ENCODE measurements at regions not wholly inside any gene's neighbourhood (a gene's known extent, or its start where the extent isn't known, plus 50 kb on each side); places are given as distances from the start of the nearest gene placed in this dataset.

DNA sequence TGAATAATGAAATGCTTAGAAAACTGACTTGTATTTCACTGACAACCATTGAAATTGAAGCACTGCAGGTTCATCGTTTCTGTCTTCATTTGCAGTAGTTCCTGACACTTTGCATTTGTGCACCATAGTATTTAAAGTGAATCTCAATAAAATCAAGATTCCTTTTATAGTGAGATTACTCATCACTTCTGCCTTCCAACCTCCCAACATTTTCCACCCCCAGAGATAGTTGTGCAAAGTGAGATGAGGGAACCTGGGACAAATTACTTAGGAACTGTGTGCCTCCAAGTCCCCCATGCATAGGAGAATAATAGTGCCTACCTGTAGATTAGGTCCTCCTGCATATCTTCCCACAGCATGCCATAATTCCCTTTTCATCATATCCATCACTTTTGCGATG, 114.9 kb upstream of the DPT start:
- no peak overlapping the region for H3K23ac ChIP-seq (ENCODE audit: low read length)
- H4K91ac ChIP-seq (ENCODE audit: low read depth, low read length): no peak overlapping the region
- no peak overlapping the region for H4K8ac ChIP-seq (ENCODE audit: low read depth, low read length)
- WGBS (ENCODE audit: extremely low coverage, insufficient coverage, insufficient read length): no CpG with 5 or more reads among the region's 2 CpGs
- H3K4me1 ChIP-seq (ENCODE audit: control insufficient read depth in 1 of 2, insufficient read depth in 2 of 2, low read length in 2 of 2): peaks cover 2 to 3% of the 10 kb centered on the region in 2 experiments
- H2AFZ ChIP-seq (ENCODE audit: insufficient read depth, low read length, poor library complexity): no peak overlapping the region
- H4K12ac ChIP-seq (ENCODE audit: low read depth, low read length): no peak overlapping the region
- H2BK12ac ChIP-seq (ENCODE audit: low read length): no peak overlapping the region
- no peak overlapping the region for H3K4ac ChIP-seq (ENCODE audit: low read depth, low read length)
- H3K14ac ChIP-seq (ENCODE audit: low read length): no peak overlapping the region
- H3K18ac ChIP-seq (ENCODE audit: low read length): no peak overlapping the region
- no peaks in the 10 kb centered on the region for H3K36me3 ChIP-seq (ENCODE audit: control insufficient read depth in 1 of 2, insufficient read depth in 2 of 2, low read length in 2 of 2)
- no peaks in the 10 kb centered on the region for H3K27me3 ChIP-seq (ENCODE audit: insufficient read depth, low read length)
- no peak overlapping the region for H3K4me2 ChIP-seq (ENCODE audit: low read length)
- no peak overlapping the region for H3K9ac ChIP-seq (ENCODE audit: low read length)
- no peak overlapping the region for H3K4me3 ChIP-seq (ENCODE audit: low read depth, low read length)
- no peaks in the 10 kb centered on the region for H3K9me3 ChIP-seq (ENCODE audit: insufficient read depth, low read depth, low read length)
- H3K79me1 ChIP-seq (ENCODE audit: low read length): no peaks in the 10 kb centered on the region
- no peak overlapping the region for H2BK5ac ChIP-seq (ENCODE audit: low read depth, low read length, poor library complexity)
- no peak overlapping the region for H2BK120ac ChIP-seq (ENCODE audit: insufficient read depth, low read length, poor library complexity)
- no peak for DNase-seq
- no peak overlapping the region for H2AK5ac ChIP-seq (ENCODE audit: low read length)
- H3K79me2 ChIP-seq (ENCODE audit: control insufficient read depth, insufficient read depth, low read length, poor library complexity): no peaks in the 10 kb centered on the region
- H3K27ac ChIP-seq (ENCODE audit: low read depth, low read length): no peak overlapping the region

DNA sequence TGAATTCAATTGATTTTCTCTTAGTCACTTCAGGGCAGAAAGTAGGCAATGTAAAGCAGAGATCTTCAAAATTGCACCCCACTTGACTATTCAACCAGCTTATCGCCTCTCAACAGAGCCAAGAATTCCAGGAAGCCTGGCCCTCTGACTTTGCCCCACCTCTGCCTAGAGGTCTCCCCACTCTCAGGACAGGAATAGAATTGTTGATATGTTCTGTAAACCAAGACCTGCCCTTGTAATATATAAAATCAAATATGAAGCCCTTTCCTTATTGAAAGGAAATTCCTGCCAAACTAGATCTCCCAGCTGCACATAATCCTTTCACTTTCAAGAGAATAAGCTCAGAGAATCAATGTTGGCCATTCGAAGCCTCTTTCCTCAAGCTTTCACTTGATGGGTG, 116.1 kb upstream of the DPT start:
- Histone ChIP-seq H3K4ac (ENCODE audit: low read depth, low read length) (no peak overlapping the region), H2BK5ac (ENCODE audit: low read depth, low read length, poor library complexity) (no peak overlapping the region), H2BK120ac (ENCODE audit: insufficient read depth, low read length, poor library complexity) (peak overlapping the region; percentile 13), H3K79me1 (ENCODE audit: low read length) (no peaks in the 10 kb centered on the region), H4K91ac (ENCODE audit: low read depth, low read length) (no peak overlapping the region), H4K12ac (ENCODE audit: low read depth, low read length) (no peak overlapping the region), H2BK12ac (ENCODE audit: low read length) (peak overlapping the region; percentile 64), H3K27ac (ENCODE audit: low read depth, low read length) (no peak overlapping the region), H3K4me3 (ENCODE audit: low read depth, low read length) (no peak overlapping the region), H3K18ac (ENCODE audit: low read length) (no peak overlapping the region), H3K23ac (ENCODE audit: low read length) (no peak overlapping the region), H3K4me2 (ENCODE audit: low read length) (no peak overlapping the region), H3K9ac (ENCODE audit: low read length) (no peak overlapping the region), H3K4me1 (ENCODE audit: control insufficient read depth in 1 of 2, insufficient read depth in 2 of 2, low read length in 2 of 2) (peaks cover 2 to 3% of the 10 kb centered on the region in 2 experiments), H3K79me2 (ENCODE audit: control insufficient read depth, insufficient read depth, low read length, poor library complexity) (no peaks in the 10 kb centered on the region), H2AK5ac (ENCODE audit: low read length) (no peak overlapping the region), H3K14ac (ENCODE audit: low read length) (no peak overlapping the region), H3K36me3 (ENCODE audit: control insufficient read depth in 1 of 2, insufficient read depth in 2 of 2, low read length in 2 of 2) (no peaks in the 10 kb centered on the region), H3K9me3 (ENCODE audit: insufficient read depth, low read depth, low read length) (no peaks in the 10 kb centered on the region), H2AFZ (ENCODE audit: insufficient read depth, low read length, poor library complexity) (no peak overlapping the region), H4K8ac (ENCODE audit: low read depth, low read length) (no peak overlapping the region), H3K27me3 (ENCODE audit: insufficient read depth, low read length) (no peaks in the 10 kb centered on the region)
- no peak for DNase-seq
- no CpG with 5 or more reads among the region's 2 CpGs for WGBS (ENCODE audit: extremely low coverage, insufficient coverage, insufficient read length)

DNA sequence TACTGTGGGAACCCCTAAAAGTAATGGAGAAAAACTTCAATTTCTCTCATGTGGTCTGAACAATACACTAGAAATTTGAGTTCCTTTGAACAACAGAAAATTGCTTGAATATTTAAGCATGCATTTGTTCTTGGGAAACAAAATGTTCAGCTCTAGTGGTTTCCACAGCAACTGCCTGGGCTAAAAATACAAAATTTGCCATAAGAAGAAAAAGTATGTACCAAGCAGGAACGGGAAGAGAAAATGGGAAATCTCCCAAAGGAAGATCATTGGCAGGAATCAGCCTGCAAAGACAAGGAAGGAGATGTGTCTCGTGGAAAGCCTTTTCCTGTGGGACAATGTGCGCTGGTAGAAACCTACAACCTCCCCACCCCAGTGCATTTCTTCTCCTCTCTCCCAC, 119.0 kb upstream of the DPT start:
- no peaks in the 10 kb centered on the region for H3K79me2 ChIP-seq (ENCODE audit: control insufficient read depth, insufficient read depth, low read length, poor library complexity)
- H2BK12ac ChIP-seq (ENCODE audit: low read length): no peak overlapping the region
- no peak overlapping the region for H2AFZ ChIP-seq (ENCODE audit: insufficient read depth, low read length, poor library complexity)
- no peak overlapping the region for H3K4ac ChIP-seq (ENCODE audit: low read depth, low read length)
- no peak overlapping the region for H3K14ac ChIP-seq (ENCODE audit: low read length)
- H3K79me1 ChIP-seq (ENCODE audit: low read length): no peaks in the 10 kb centered on the region
- no peaks in the 10 kb centered on the region for H3K9me3 ChIP-seq (ENCODE audit: insufficient read depth, low read depth, low read length)
- H3K27me3 ChIP-seq (ENCODE audit: insufficient read depth, low read length): no peaks in the 10 kb centered on the region
- peaks cover 2 to 3% of the 10 kb centered on the region in 2 experiments for H3K4me1 ChIP-seq (ENCODE audit: control insufficient read depth in 1 of 2, insufficient read depth in 2 of 2, low read length in 2 of 2)
- no peak overlapping the region for H4K91ac ChIP-seq (ENCODE audit: low read depth, low read length)
- H3K27ac ChIP-seq (ENCODE audit: low read depth, low read length): no peak overlapping the region
- no peak overlapping the region for H3K9ac ChIP-seq (ENCODE audit: low read length)
- WGBS (ENCODE audit: extremely low coverage, insufficient coverage, insufficient read length): no CpG with 5 or more reads among the region's 3 CpGs
- H2AK5ac ChIP-seq (ENCODE audit: low read length): no peak overlapping the region
- DNase-seq: no peak
- H3K36me3 ChIP-seq (ENCODE audit: control insufficient read depth in 1 of 2, insufficient read depth in 2 of 2, low read length in 2 of 2): no peaks in the 10 kb centered on the region
- H3K4me3 ChIP-seq (ENCODE audit: low read depth, low read length): no peak overlapping the region
- H3K4me2 ChIP-seq (ENCODE audit: low read length): no peak overlapping the region
- no peak overlapping the region for H3K18ac ChIP-seq (ENCODE audit: low read length)
- no peak overlapping the region for H3K23ac ChIP-seq (ENCODE audit: low read length)
- H4K12ac ChIP-seq (ENCODE audit: low read depth, low read length): no peak overlapping the region
- H2BK5ac ChIP-seq (ENCODE audit: low read depth, low read length, poor library complexity): no peak overlapping the region
- no peak overlapping the region for H2BK120ac ChIP-seq (ENCODE audit: insufficient read depth, low read length, poor library complexity)
- no peak overlapping the region for H4K8ac ChIP-seq (ENCODE audit: low read depth, low read length)

DNA sequence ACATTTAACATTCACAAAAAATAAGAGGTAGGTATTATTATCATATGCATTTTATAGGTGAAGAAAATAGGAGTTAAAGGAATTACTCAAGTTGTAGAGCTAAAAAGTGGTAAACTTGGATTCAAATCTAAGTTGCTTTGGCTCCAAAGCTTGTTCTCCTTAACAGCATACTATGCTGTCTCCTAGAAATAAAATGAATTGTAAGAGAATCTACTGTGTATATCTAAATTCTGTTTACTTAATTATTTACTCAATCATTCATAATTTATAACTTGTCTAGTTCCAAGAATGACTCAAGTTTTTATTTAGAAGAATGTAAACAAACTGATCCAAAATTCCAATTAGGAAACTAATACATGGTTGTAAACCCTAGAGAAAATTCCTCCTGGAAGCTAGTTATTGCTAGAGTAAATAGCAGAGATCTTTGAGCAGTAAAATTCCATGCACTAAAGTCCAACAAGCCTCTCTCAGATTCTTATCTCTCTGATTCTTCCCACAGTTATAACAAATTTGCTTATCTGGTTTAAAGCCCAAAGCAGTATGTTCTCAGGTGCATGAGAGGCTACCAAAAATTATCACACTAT, 132.5 kb upstream of the DPT start:
- Histone ChIP-seq H3K14ac (ENCODE audit: low read length) (no peak overlapping the region), H3K9me3 (ENCODE audit: insufficient read depth, low read depth, low read length) (no peaks in the 10 kb centered on the region), H3K23ac (ENCODE audit: low read length) (no peak overlapping the region)

More for the DNA sequence above, 132.5 kb upstream of the DPT start:
- Histone ChIP-seq H3K36me3 (ENCODE audit: control insufficient read depth in 1 of 2, insufficient read depth in 2 of 2, low read length in 2 of 2) (no peaks in the 10 kb centered on the region), H3K79me1 (ENCODE audit: low read length) (no peaks in the 10 kb centered on the region), H2AK5ac (ENCODE audit: low read length) (no peak overlapping the region), H3K4me1 (ENCODE audit: control insufficient read depth in 1 of 2, insufficient read depth in 2 of 2, low read length in 2 of 2) (no peaks in the 10 kb centered on the region), H4K91ac (ENCODE audit: low read depth, low read length) (no peak overlapping the region), H3K4ac (ENCODE audit: low read depth, low read length) (no peak overlapping the region), H3K27ac (ENCODE audit: low read depth, low read length) (no peak overlapping the region), H2BK5ac (ENCODE audit: low read depth, low read length, poor library complexity) (no peak overlapping the region), H3K4me2 (ENCODE audit: low read length) (no peak overlapping the region), H4K8ac (ENCODE audit: low read depth, low read length) (no peak overlapping the region), H2AFZ (ENCODE audit: insufficient read depth, low read length, poor library complexity) (no peak overlapping the region), H2BK120ac (ENCODE audit: insufficient read depth, low read length, poor library complexity) (no peak overlapping the region), H3K18ac (ENCODE audit: low read length) (no peak overlapping the region), H3K9ac (ENCODE audit: low read length) (no peak overlapping the region), H3K79me2 (ENCODE audit: control insufficient read depth, insufficient read depth, low read length, poor library complexity) (no peaks in the 10 kb centered on the region), H3K4me3 (ENCODE audit: low read depth, low read length) (no peak overlapping the region), H3K27me3 (ENCODE audit: insufficient read depth, low read length) (no peaks in the 10 kb centered on the region), H2BK12ac (ENCODE audit: low read length) (no peak overlapping the region), H4K12ac (ENCODE audit: low read depth, low read length) (no peak overlapping the region)
- DNase-seq: peak in 1 of 2 donors; percentile 65
